T1000 (cell line): ENCODE measurements at regions not wholly inside any gene's neighbourhood (a gene's known extent, or its start where the extent isn't known, plus 50 kb on each side); places are given as distances from the start of the nearest gene placed in this dataset.
"Not testable (repeated sequence)": the region's sequence is repeated elsewhere in the genome, so short reads cannot be mapped to it uniquely, and the experiment has no call there.

Experiments used
- DNase-seq: peaks from one replicate; lab custom pipeline; 2025; ENCODE audit warnings: mixed read lengths; lab: John Stamatoyannopoulos, UW

DNA sequence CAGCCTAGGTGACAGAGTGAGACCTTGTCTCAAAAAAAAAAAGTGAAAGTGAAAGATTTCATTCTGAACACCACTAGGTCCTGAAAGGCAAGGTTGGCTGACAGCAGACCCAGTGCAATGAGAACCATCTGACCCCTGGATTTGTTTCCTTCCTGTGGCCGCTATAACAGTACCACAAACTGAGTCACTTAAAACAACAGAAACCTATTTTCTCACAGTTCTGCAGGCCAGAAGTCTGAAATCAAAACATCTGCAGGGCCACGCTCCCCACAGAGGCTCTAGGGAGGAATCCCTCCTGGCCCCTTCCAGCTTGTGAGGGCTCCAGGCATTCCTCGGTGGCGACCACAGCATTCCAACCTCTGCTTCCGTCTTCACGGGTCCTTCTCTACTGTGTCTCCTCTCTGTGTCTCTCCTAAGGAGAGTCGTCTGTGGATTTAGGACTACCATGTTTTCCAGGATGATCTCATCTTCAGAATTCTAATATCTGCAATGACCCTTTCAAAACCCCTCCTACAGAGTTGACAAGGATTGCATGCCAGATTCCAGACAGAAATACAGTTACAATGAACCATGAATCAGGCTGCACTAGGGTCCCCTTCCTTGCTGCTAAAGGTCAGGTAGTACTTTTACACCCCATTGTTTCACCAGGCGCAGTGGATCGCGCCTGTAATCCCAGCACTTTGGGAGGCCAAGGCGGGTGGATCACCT is 78.0 kb upstream of the ADGRL1 start:
- peak; percentile 67 for DNase-seq

DNA sequence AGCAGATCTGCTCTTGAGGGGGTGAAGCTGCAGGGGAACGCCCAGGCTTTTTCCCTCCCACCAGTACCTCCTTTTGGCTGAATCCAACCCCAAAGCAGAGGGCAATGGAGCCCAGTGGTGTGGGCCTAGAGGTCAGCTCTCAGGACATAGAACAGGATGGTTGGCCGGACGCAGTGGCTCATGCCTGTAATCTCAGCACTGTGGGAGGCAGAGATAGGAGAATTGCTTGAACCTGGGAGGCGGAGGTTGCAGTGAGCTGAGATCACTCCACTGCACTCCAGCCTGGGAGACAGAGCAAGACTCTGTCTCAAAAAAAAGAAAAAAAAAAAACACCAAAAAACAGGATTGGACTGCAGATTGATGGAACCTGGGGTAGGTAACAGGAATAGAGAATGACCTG is 73.3 kb upstream of the ADGRL1 start:
- DNase-seq = not testable (repeated sequence)

DNA sequence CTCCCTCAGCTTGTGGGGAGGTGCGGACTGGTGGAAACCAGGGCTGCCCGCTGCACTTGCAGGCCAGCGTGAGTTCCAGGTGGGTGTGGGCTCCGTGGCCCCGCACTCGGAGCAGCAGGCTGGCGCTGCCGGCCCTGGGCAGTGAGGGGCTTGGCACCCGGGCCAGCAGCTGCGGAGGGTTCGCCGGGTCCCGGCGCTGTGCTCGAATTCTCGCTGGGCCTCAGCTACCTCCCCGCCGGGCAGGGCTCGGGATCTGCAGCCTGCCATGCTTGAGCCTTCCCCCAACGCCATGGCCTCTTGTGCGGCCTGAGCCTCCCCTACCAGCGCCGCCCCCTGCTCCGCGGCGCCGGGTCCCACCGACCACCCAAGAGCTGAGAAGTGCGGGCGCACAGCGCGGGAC is 71.6 kb upstream of the ADGRL1 start:
- no peak for DNase-seq

DNA sequence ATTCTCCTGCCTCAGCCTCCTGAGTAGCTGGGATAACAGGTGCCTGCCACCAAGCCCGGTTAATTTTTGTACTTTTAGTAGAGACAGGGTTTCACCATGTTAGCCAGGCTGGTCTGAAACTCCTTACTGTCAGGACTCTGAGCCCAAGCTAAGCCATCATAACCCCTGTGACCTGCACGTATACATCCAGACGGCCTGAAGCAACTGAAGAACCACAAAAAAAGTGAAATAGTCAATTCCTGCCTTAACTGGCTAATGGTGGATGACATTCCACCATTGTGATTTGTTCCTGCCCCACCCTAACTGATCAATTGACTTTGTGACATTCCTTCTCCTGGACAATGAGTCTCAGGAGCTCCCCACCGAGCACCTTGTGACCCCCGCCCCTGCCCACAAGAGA is 69.9 kb upstream of the ADGRL1 start:
- DNase-seq = not testable (repeated sequence)

DNA sequence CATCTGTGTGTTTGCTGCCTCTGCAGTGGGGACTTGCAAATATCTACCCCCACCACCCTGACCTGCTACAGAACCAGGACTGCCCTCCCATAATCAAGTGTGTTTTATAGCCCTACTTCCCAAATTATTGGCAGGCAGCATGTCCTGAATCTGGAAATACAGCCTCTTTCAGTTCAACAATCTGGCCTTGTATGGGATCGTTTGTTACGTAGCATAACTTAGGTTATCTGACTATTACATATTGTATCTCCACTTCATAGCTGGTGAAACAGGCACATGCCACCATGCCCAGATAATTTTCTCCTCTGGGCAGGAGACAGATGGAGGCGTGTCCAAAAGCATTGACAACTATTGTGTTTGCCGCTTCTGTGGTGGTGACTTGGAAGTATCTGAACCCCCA is 66.7 kb upstream of the ADGRL1 start:
- DNase-seq = no peak

DNA sequence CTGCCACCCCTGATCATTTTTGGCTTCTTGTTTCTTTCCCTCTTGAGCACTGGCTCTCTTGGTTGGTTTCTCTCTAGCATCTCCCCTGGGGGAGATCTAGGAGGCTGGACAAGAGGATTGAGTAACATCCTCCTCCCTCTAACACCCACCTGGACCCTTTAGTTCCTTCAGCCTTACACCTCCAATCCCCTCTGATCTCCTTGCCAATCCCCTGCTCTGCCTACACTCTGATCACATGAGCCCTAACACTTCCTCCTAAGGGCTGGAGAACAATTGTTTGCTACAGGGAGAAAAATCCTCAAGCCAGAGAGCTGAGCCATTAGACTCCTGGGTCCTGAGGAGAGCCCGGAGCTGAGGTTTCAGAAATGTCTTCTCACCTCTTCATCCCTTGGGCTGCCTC is 65.9 kb upstream of the ADGRL1 start:
- DNase-seq = no peak

DNA sequence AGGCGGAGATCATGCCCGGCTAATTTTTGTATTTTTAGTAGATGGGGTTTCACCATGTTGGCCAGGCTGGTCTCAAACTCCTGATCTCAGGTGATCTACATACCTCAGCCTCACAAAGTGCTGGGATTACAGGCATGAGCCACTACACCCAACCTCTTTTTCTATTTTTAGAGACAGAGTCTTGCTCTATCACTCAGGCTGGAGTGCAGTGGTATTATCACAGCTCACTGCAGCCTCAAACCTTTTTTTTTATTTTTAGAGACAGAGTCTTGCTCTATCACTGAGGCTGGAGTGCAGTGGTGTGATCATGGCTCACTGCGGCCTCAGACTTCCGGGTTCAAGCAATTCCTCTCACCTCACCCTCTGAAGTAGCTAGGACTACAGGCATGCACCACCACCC is 64.6 kb upstream of the ADGRL1 start:
- DNase-seq = not testable (repeated sequence)

DNA sequence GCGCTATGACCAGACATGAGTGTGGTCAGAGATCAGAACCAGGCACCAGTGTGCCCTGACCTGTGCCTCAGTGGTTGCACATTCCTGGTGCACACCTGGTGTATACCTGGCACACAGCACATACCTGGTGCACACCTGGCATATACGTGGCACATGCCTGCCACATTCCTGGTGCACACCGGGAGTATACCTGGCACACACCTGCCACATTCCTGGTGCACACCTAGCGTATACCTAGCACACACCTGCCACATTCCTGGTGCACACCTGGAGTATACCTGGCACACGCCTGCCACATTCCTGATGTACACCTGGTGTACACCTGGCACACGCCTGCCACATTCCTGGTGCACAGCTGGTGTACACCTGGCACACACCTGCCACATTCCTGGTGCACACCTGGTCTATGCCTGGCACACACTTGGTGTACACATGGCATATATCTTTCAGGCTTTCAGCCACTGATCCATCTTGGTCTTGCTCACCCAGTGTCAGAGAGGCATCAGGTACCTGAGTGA is 61.3 kb upstream of the ADGRL1 start:
- no peak for DNase-seq

DNA sequence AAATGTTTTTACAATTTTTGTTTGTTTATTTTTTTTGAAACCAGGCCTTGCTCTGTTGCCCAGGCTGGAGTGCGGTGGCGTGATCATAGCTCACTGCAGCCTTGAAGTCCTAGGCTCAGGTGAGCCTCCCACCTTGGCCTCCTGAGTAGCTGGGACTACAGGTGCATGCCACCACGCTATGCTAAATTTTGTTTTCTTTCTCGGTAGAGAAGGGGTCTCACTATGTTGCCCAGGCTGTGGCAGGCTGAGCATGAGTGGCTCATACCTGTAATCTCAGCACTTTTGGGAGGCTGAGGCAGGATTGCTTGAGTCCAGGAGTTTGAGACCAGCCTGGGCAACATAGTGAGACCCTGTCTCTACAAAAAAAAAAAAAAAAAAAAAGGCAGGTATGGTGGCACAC is 60.2 kb upstream of the ADGRL1 start:
- DNase-seq = not testable (repeated sequence)

DNA sequence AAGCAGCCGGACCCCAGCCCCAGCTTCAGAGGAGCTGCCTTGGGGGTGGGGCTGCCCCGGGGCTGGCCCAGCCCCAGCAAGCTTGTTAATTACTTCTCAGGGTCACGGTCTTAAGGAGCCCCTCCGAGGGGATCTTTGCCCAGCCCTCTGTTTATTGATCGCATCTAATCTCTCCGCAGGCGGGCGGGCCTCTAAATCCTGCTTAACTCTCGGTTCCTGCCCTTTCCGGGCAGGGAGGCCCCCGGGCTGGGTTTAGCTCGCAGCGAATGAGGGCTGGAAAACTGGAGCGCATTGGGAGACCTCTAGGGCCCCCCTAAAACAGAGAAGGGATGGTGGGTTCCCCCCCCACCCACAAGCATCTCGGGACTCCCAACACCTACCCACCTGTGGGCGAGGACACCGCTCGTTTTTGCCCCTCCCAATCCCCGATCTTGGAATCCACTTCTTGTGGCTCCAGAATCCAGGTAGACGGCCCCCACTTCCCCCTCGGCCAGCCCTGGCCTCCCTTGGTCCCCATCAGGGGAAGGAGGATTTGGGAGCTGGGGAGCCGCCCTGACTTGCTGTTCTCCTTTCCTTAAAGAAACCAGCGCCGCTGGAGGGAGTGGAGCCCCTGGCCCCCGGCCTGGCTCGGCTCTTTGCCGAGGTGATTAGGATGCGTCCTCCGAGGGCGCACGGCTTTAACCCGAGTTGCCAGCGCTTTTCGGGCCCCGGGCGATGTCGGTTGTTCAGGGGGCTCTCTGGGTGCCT is 59.5 kb upstream of the ADGRL1 start:
- DNase-seq = no peak

DNA sequence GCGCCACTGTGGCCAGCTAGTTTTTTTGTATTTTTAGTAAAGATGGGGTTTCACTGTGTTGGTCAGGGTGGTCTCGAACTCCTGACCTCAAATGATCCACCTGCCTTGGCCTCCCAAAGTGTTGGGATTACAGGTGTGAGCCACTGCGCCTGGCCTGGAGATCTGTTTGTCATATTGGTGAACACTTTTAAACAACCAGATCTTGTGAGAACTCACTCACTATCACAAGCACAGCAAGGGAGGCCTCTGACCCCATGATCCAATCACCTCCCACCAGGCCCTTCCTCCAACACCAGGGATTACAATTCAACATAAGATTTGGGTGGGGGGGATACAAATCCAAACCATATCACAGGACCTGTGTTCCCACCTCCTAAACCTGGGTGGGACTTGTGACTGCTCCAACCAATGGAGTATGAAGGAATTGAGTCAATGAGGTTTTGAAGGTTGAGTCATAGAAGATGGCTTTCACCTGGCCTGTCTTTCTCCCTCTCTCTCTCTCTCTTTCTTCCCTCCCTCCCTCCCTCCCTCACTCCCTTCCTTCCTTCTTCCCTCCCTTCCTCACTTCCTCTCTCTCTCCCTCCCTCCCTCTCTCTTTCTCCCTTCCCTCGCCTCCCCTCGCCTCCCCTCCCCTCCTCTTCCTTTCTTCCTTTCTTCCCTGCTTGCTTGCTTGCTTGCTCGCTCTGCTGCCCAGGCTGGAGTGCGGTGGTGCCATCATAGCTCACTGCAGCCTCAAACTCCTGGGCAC is 50.1 kb upstream of the ADGRL1 start:
- DNase-seq = not testable (repeated sequence)
